Kasumi-1 (cell line): ENCODE measurements at regions not wholly inside any gene's neighbourhood (a gene's known extent, or its start where the extent isn't known, plus 50 kb on each side); places are given as distances from the start of the nearest gene placed in this dataset.

ENCODE experiments used
- DNase-seq, 2 experiments: peaks; one replicate each; lab custom pipeline; 2025; lab: John Stamatoyannopoulos, UW

DNA sequence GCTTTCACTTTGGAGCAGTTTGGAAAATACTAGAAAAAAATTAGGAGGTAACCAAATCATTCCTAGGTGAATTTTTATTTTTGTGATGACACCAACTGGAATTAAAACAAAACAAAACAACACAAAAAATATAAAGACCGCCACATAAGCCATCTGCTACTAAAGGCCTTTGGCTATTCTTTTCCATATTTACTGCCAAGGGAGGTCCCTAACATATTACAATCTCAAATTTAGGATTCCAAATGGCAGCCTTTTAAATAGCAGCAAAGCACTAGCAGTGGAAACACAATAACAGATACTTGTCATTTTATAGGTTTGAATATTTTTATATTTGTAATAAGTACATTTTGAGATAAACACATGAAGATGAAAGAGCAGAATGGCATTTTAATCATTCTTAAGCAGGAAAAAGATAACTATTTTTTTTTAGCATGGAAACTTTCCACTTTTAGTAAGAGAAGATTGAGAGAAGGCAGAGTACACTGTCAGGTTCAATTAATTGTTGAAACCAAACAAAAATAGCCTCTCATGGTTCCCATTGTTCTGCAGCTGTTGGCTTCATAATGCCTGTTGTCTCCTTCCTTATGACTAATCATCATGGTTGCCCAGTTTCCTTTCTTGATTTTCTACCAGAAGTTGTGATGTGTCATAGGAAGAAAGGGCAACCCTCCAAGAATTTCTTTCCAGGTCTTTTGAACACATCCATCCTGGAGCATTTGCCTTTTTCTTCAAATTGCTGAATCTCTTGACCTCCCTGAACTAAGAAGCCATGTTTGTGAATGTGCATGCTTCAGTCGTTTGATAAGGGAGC lies 219.0 kb upstream of the EMCN start:
- no peak for DNase-seq

DNA sequence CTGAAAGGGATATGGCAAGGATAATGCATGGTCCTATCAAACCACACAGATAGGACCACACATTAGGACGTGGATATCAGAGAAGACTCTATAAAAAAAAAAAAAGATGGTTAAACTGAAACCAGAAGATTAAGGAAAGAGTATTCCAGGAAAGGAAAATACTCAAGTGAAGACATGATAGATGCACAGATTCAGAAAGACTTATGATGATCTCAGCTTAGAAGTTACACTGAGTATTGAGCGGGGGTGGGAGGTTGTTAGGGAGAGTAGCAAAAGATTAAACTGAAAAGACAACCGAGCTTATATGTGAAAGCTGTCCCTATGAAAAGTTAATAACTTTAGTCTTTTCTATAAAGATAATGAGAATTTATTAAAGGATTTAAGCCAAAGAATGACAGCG lies 211.0 kb upstream of the EMCN start:
- no peak for DNase-seq

GRCh38 chr4:100722866-100723459 lies 205.1 kb upstream of the EMCN start:
- no peak for DNase-seq

GRCh38 chr4:100722133-100722532 lies 204.3 kb upstream of the EMCN start:
- DNase-seq, result no peak

DNA sequence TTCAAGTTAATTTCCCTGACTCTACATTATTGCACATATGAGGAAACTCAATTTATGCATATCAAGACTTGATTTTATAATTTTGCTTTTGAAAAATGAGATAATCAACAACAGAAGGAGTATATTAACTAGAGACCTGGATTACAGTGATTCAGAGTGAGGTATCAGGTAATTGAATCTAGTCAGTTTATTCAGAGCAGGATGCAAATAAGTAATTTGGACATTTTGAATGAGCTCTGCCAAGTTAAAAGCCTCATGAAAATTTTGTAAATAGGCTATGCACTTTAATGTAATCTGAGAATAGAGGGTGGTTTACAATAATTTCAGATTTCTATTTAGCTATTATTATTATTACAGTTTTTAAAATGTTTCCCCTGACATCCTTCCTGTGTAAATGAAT lies 203.7 kb upstream of the EMCN start:
- no peak for DNase-seq

DNA sequence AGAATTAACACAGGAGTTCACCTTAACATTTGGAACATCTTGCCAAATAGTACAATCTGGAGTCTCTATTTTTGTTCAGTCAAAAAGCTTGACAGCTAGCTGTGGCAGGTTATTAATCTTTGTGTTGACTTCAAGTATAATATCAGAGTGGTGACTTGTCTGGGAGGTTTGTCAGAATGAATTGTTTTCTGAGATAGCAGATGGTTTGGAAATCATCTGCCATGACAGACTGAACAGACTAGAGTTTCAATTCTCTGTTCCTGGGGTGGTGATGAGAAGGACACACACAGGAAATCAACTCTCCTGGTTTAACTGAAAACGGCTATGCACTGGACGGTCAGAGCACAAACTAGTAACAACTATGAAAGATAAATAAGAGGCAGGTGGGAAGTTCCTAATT lies 203.3 kb upstream of the EMCN start:
- no peak for DNase-seq

DNA sequence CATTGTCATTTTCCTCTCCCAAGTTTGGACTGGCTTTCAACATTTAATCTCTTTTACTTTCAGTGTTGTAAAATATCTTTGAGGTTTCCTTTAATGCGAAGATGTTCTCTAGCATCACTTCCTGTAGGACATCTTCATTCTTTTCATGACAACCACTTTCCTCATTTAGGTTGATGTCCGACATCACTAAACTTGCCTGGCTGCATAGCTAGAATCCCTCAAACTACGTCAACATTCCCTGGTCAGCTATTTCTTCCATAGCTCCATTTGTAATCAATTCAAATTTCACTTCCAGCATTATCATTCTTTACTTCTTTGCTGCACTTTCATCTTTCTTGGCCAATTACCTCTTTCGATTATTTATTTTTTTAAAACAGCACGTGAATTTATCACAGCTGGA lies 198.6 kb upstream of the EMCN start:
- DNase-seq, result no peak

DNA sequence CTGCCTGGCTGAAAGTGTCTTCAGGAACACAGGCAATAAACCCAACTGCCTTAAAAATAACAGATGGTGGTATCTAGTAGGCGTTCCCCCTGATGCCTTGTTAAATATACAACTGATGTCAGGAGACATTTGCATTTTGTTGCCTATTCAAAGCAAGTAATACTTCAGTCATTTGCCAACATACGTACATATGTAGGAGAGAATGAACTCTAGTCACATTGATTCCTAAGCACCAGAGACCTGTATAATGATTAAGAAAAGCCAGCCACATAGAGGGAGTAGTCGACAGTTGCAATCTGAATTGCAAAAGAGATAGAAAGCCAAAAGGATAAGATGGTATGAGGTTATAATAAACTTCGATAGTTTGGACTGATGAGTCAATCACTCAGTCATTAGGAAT lies 191.0 kb upstream of the EMCN start:
- no peak for DNase-seq

GRCh38 chr4:100707786-100708185 lies 190.0 kb upstream of the EMCN start:
- DNase-seq, result no peak

DNA sequence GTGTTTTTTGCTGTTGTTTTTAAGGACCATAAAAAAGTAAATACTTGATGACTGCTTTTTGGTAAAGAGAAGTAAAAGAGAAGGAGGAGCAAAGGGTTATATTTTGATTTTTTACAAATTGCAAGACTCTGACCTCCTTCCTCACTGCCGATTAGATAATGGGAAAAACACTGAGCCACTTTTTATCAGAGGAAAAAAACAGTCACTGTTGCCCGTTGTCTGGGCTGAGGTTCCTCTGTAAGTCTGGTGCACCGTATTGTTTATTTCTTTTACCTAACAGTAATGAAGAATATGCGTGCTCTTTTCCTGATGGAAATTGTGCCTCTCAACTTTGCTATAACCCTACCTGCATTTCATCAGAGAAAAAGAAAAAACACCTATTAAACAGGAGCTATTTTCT lies 178.7 kb upstream of the EMCN start:
- DNase-seq, result no peak

GRCh38 chr4:100695871-100696270 lies 178.0 kb upstream of the EMCN start:
- DNase-seq, result no peak

DNA sequence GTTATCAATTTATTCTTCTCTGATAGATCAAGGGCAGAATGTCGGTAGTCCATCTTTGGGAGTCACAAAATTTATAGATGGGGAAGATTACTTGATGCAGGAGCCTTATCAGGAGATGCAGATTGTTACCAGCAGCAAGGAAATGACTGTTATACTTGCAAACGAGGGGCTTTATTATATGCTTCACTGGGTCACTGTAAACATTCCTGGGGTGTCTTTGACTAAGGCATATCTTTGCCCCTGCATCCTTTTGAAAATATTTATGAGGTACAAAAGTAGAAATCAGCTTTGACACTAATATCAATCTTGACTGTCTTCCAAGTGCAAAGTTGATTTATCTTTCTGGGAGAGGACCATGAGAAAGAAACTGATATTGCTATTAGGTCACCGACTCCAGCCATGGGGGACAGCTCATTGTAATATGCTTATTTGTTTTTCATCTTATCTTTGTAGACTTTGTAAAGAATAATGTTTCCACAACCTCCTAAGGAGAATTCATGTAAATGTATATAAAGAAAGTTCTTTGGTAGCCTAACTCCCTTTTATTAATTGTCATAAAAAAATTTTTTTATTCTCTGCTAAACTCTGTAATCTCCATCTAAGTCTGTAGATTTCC lies 177.3 kb upstream of the EMCN start:
- DNase-seq, result no peak

DNA sequence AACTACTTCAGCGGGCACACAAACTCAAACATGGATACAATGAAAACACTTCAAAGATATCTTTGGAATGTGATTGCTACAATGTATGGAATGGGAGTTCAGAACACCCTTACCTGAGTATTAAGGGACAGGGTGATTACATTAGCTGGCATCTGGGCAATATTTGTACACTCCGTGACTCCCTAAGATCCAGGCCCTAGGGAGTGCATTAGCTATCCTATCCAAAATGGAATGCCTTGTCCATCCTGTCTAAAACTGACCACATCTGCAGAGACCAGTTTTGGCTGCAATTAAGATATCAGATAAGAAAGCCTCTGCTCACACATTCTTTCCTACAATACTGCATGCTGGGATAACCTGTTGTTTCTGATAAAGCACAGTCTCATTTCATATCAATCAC lies 176.6 kb upstream of the EMCN start:
- no peak for DNase-seq

DNA sequence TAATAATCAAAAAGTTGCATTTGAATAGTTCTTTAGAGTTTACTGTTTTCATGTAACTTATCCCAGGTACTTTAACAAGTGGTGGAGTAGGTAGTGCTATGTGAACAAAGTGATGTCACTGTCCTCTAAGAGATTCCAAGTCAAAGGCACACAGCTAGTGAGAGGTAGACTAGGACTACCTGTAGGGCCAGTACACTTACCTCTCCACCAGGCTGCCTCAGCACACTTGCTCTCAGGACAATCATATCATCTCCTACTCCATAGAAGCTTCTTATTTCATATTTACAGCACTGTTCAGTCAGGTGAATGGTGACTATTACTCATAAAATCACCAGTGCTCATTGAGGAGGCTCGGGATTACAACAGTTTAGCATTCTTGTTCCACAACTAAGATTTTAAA lies 173.0 kb upstream of the EMCN start:
- DNase-seq, result no peak

GRCh38 chr4:100688368-100688767 lies 170.5 kb upstream of the EMCN start:
- DNase-seq, result no peak

- no peak for DNase-seq
Observed at GRCh38 chr4:100682477-100683218, 164.8 kb upstream of the EMCN start.

- DNase-seq, result peak in 1 of 2 experiments; percentile 15
Observed at GRCh38 chr4:100681289-100681688, 163.5 kb upstream of the EMCN start.

GRCh38 chr4:100679926-100680325 lies 162.1 kb upstream of the EMCN start:
- no peak for DNase-seq

DNA sequence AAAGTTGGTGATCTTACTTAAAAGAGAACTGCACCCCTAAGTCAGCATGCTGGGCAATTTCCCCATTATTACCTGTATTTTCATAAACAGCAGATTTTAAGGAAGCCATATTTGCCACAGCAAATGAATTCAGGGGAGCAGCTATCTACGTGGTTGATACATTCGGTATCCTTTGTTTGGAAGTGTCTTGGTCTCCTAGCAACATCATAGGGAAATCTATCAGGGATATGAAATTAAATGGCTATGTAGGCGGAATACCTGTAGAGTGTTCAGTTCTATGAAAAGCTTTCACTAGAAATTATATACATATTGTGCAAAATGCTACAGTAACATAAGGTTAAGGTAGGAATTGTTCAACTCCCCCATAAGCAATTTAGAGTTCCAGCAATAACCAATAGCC lies 157.2 kb upstream of the EMCN start:
- DNase-seq, result no peak

DNA sequence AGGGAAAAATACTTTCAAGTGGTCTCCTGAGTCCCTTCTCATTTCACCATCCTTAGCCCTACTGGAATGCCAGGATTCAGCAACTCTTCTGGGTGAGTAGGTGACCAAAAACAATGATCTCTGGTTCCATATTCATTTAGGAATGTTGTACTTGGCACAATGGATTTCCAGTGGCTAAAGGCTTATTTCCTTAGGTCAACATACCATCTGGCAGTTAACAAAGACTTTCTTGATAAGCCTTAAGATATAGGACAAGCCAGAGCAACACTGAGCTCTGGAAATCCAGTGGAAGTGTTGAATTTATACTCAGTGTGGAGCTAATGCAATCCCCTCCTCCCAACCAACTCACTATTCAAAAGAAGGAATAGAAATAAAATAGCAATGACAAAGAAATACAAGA lies 139.4 kb upstream of the EMCN start:
- no peak for DNase-seq

DNA sequence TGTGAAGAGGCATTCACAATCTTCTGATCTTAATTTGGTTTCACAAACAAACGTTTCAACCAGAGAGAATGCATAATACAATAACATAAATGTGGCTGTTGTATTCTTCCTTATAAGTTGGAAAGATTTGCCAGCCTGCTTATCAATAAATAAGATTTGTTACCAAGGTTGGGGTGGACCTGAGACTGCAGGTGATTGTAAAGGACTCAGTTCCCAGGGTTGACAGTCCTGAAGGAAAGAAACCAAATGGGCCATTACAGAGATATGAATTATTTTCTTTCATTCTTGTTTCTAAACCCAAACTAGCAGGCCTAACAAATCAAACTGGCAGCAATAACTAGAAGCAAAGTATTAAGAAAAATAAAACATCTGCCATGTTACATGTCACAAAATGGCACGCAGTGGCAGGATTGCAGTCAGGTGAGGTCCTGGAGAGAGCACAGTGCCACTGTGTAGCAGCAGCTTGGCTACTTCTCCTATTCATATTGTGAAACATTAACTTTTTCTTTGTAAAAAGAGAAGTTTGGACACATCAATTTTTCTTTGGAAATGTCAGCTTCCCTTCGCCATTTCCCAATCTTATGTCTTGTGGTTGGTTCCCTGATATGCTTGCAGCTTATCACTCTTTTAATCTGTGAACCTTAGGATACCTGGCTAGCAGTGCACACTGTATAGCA lies 133.8 kb upstream of the EMCN start:
- DNase-seq, result peak; percentile 49 to 66

DNA sequence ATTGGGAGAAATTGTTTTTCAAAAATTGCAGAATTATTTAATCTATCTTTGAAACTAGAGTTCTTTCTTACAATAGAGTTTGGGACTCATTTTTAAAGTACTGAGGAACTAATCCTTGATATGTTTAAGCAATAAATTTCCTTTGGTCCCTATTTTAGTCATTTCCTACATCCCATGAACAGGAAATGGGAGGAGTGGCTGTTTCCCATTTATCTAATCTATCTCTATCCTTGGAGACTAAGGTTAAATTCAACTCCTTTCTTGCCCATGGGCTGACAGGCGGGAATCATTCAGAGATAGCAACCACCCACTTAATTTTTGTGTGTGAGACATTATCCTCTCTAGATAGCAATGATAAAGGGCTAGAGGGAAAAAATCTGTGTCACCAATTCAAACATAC lies 131.6 kb upstream of the EMCN start:
- no peak for DNase-seq
